Keratinocyte (primary cell): ENCODE measurements at regions not wholly inside any gene's neighbourhood (a gene's known extent, or its start where the extent isn't known, plus 50 kb on each side); places are given as distances from the start of the nearest gene placed in this dataset.

Experiments used
- CTCF ChIP-seq, 3 experiments: IDR thresholded peaks in 1 of 3; conservative IDR thresholded peaks in 1 of 3; optimal IDR thresholded peaks in 1 of 3; 2 replicates in 2 of 3; 3 replicates in 1 of 3; pipeline versions ENCODE3 to v1.5.1; 2011; ENCODE audit warnings: low read length in 3 of 3, mild to moderate bottlenecking in 3 of 3, moderate library complexity in 2 of 3, control low read depth in 1 of 3, inconsistent platforms in 1 of 3; ENCODE audit not compliant: insufficient read depth in 2 of 3; ENCODE audit errors: extremely low read depth in 1 of 3
- EZH2 ChIP-seq: IDR thresholded peaks from one replicate; pipeline ENCODE4 v1.6.1; 2012; ENCODE audit warnings: inconsistent platforms, mild to moderate bottlenecking, low read length, moderate library complexity

- TF ChIP-seq CTCF (optimal IDR thresholded peaks at IDR 0.05 in 1 of 3, IDR thresholded peaks at IDR 0.05 in 1 of 3, conservative IDR thresholded peaks at IDR 0.05 in 1 of 3; ENCODE audit: extremely low read depth in 1 of 3, insufficient read depth in 2 of 3, low read length in 3 of 3): no peak
- no peak for TF ChIP-seq EZH2
Measured at GRCh38 chr3:101172516-101172915, 147.9 kb downstream of the IMPG2 start.
